ENCODE measurements at regions not wholly inside any gene's neighbourhood (a gene's known extent, or its start where the extent isn't known, plus 50 kb on each side); places are given as distances from the start of the nearest gene placed in this dataset.

DNA sequence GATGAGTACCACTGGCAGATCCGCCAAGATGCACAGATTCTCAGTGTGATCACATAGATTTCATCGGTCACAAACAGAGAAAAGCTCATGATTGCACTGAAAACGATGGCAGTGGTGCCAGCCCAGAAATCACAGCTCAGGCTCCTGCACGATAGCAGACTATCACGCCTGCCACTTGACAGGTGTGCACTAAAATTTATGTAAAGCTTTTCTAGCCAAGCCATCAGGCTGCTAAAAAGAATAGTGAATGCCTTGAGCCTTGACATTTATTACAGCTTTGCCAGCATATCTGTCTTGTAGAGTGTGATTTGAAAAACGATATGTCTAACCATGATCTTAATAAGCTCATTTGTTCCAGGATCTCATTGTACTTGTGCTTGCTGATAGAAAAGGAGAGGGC is 409.5 kb upstream of the CWC22 start:
- TF ChIP-seq EZH2 (IDR thresholded peaks at IDR 0.05; ENCODE audit: insufficient read depth, poor library complexity, severe bottlenecking): no peak
- no peak for TF ChIP-seq EZH2phosphoT487 (IDR thresholded peaks at IDR 0.05; ENCODE audit: insufficient read depth, low read depth)
